T47D (cell line): ENCODE measurements at regions not wholly inside any gene's neighbourhood (a gene's known extent, or its start where the extent isn't known, plus 50 kb on each side); places are given as distances from the start of the nearest gene placed in this dataset.

Experiments
- DNase-seq, 2 experiments: peaks; one replicate each; pipeline versions ENCODE4 v3.0.0 to v3.0.0-alpha.2; 2011 to 2012; ENCODE audit warnings: low read depth in 1 of 2, low spot score in 1 of 2
- JUND ChIP-seq: IDR thresholded peaks from 2 replicates; pipeline ENCODE4 v1.6.1; 2012; ENCODE audit warnings: low read depth
- in situ Hi-C: cut with HindIII; loops from 2 replicates; pipeline ENCODE4 v1.10.0; 2016; ENCODE audit warnings: low sequenced_read_pairs, low pct_unique_long_range_greater_than_20kb

DNA sequence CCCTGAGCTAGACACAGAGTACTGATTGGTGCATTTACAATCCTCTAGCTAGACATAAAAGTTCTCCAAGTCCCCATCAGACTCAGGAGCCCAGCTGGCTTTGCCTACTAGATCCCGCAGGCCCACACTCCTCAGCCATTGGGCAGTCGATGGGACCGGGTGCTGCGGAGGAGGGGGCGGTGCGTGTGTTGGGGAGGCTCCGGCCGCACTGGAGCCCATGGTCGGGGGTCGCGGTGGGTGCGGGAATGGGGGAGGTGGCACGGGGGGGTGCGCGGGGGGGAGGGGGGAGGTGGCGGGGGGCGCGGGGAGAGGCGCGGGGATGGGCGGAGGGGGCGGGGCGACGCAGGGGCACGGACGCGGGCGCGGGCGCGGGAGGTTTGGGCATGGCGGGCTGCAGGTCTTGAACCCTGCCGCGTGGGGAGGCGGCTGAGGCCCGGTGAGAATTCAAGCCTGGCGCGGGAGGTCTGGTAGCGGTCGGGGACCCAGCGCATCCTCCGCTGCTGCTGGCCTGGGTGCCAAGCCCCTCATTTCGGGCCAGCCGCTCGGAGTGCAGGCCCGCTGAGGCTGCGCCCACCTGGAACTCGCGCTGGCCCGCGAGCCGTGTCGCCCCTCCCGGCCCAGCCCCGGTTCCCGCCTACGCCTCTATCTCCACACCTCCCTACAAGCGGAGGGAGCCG, 674.1 kb downstream of the SLITRK5 start:
- no peak for DNase-seq
- in situ Hi-C loops = no loop called here
- TF ChIP-seq JUND = no peak

DNA sequence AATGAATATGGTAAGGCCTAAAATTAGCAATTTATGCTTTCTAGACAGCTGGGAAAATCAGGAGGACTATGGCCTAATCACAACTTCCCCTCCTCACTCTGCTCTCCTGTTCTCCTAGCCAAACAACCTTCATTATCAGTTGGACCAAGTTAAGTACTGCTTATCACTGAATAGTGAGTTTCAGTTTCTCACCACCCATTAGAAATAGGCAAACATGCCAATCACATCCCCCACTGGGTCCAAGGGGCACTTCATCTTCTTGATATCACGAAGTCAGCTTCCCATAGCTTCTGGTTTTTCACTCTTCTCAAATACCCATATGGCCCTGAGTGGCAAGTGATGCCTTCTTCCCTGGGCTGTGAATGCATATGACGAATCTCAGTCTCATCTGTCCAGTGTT, 689.6 kb downstream of the SLITRK5 start:
- in situ Hi-C loops = no loop called here
- no peak for DNase-seq
- no peak for TF ChIP-seq JUND

DNA sequence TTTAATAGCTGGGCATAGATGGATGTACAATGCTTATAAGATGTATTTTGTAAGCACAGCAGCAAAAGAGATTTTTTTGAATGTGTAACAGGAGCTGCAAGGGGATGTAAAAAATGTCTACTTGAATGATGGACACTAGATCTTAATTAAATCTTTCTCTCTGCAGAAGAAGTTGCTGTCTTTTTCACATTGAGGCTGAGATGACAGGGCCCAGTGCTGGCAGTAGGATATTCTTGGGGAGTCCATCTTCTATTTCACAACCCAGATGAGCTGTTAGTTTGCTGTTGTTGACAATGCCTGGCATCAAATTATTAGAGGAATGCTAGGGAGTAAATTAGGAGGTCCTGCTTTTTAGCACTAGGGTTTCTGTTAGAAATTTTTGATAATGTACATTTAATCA, 698.7 kb downstream of the SLITRK5 start:
- no peak for DNase-seq
- TF ChIP-seq JUND = no peak
- in situ Hi-C loops = no loop called here

DNA sequence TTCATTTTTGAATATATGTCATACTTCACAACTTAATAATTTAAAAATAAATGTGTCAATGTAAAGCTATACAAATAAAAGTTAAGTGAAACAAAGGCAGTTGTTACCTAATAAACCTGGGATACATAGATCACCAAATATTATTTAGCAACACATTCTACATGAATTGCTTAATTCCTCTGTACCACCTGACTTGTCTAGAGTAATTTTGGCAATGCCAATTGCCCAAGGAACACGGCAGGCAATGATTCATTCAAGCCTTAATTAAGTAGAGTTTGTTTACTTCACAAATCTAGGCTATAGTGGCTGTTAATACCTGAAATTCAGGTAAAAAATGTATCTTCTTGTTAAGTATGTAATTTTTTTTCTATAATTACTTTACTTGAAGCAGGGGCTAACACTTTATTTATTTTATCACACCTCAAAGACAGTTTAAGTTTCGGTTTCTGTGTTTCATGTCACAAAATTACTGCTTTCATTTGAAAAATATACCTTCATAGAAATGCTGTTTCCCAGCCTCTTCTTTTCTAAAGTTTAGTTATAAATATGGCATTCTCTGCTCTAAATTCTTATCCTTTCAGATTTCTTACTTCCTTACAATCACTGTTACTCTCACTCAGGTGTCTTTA, 705.7 kb downstream of the SLITRK5 start:
- no peak for DNase-seq
- TF ChIP-seq JUND = no peak
- in situ Hi-C loops = no loop called here

DNA sequence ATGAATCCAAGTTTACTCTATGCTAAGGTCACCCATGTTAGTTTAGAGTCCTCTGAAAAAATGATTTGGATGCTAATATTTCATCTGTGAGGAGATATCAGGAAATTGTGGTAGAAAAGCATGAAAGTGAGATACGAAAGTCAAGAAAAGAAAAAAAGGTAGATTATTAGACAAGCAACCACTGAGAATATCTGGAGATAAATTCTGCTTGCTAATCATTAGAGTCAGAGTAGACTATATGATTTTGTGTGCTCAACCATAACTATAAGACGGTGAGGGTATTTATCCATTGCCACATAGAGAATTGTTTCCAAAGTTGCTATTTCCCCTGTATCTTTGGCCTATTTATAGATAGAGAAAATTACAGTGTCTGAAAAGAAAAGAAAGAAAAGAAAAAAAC, 706.7 kb downstream of the SLITRK5 start:
- TF ChIP-seq JUND = no peak
- in situ Hi-C loops = no loop called here
- no peak for DNase-seq

DNA sequence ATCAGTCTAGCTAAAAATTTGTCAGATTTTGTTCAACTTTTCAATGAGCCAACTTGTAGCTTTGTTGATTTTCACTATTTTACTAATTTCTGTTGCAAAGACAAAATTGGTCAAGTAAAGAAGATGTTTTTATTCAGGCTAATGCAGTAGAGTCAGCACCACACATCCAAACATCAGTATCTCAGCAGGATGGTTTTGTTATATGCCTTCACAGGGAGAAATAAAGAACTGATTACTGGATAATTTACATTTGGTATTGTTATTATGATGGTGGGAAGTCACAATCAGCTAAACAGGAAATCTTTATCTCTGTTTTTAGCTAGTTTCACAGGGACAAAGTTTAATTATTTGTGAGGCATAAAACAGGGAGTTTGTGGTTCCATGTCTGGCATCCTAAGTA, 713.4 kb downstream of the SLITRK5 start:
- TF ChIP-seq JUND = no peak
- DNase-seq = no peak
- in situ Hi-C loops = no loop called here

DNA sequence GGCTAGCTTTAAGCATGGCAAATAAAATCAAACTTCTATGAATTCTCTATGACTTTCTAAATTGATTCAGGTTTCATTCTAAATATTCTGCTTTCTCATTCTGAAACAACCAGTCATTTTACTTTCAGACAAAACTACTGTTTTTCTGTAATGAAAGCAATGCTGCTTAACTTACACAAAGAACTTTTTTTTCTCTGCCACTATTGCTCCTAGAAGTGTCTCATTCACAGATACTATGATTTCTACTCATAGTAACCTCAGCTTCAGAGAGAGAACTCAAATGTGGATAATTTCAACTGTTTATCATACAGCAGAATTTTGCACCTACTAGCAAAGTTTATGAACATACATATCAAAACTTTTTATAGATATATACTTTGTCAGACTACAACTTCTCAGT, 724.6 kb downstream of the SLITRK5 start:
- no peak for TF ChIP-seq JUND
- in situ Hi-C loops = no loop called here
- DNase-seq = no peak

DNA sequence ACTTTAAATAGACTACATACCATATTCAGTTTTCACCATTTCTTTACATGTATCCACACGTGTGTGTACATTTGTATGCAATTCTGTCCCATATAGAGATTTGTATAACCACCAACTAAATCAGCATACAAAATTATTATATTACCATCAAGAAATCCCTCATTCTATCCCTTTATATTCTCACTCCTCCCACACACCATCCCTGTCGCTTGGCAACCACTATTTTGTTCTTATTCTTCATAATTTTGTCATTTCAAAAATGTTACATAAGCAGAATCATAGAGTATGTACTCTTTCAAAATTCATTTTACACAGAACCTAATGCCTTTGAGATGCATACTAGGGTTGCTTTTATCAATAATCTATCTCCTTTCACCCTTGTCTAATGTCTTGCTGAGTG, 740.5 kb downstream of the SLITRK5 start:
- no peak for DNase-seq
- in situ Hi-C loops = no loop called here
- no peak for TF ChIP-seq JUND

DNA sequence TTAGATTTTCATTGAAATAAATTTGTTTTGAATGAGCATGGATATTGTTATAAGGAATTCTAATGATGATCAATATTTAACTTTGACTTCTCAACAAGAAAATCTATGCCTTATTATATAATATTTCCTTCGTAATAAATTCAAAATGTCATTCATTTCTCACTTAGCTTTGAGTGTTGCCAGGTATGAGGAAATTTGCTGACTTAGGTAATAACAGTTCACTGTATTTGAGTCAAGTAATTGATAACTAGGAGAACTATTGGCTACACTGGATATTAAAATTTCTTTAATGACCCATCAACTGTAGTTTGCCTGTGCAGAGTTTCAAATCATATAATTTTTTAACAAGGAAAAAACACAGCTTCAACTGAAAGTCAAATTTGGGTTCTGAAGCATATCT, 746.6 kb downstream of the SLITRK5 start:
- no peak for DNase-seq
- in situ Hi-C loops = no loop called here
- no peak for TF ChIP-seq JUND

DNA sequence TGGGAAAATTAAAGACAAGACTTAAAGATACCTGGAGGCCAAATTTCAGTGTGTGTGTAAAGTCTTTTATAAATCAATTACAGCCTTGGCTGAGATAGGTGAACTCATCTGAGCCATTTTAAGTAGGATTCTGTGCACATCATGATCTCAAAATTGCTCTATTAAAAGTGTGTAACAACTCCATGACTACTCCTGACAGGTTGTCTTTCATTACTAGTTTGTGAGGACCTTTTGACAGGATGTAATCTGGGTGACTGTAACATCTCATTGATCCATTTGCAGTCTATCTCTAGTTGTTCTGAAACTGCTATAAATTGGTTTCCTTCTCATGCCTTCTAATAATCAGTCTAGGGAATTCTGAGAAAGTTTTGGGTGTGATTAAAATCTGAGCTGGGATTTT, 753.3 kb downstream of the SLITRK5 start:
- DNase-seq = no peak
- in situ Hi-C loops = no loop called here
- TF ChIP-seq JUND = no peak

DNA sequence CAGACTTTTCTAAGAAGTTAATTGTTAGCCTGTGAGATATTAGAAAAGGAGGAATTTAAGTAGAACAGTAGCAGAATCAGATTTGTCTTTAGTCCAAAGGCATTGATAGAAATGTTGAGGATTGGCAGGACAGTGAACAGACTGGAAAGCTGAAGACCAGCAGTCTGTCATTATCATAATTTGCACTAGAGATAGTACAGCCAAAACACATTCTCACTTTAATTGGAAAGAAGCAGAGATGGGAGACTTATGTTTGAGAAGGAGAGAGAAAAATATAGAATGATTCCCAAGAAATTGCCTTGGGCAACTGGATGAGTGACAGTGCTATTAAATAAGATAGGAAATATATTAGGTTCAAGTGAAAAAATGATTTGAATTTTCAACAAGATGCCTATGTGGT, 755.5 kb downstream of the SLITRK5 start:
- in situ Hi-C loops = no loop called here
- DNase-seq = no peak

DNA sequence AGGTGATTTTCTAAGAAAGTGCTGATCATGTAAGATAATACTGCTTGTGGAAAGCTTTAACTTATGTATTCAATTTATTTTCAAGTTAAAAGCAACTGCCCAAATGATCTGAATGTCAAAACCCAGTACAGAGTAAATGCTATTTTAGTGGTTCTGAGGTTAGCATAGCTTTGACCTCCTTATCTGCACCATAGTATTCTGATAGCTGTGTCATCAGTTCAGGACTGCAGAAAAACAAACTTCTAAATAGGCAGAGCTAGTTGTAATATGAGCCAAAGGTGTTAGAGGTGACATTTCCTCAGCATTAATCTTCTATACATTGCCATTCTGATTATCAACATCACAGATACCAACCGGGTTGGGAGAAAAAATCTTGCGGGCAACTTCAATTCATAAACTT, 758.7 kb downstream of the SLITRK5 start:
- DNase-seq = peak in 1 of 2 experiments; percentile 12
- TF ChIP-seq JUND = no peak
- in situ Hi-C loops = no loop called here

More for the DNA sequence above, 755.5 kb downstream of the SLITRK5 start:
- TF ChIP-seq JUND = no peak

DNA sequence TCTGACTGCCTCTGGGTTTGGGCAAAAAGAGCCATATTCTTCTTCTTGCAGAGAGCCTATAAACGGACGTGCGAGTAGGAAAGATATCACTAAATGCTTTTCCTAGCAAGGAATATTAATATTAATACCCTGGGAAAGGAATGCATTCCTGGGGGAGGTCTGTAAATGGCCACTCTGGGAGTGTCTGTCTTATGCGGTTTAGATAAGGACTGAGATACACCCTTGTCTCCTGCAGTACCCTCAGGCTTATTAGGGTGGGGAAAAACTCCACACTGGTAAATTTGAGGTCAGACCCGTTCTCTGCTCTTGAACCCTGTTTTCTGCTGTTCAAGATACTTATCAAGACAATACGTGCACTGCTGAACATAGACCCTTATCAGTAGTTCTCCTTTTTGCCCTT, 763.8 kb downstream of the SLITRK5 start:
- in situ Hi-C loops = no loop called here
- no peak for DNase-seq
- TF ChIP-seq JUND = no peak

DNA sequence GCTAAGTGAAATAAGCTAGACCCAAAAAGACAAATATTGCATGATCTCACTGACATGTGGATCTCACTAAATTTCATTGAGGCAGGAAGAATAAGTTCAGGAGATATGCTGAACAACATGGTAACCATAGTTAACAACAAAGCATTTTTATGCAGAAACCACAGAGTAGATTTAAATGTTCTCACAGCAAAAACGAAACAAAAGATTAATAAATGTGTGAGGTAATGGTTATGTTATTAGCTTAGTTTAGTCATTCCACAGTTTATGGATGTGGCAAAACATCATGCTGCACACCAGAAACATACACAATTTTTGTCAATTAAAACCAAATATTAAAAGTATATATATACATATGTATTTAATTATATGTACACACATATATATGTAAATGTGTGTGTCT, 765.8 kb downstream of the SLITRK5 start:
- DNase-seq = no peak
- no peak for TF ChIP-seq JUND
- in situ Hi-C loops = no loop called here
